HG03175 (cell line): ENCODE measurements at regions not wholly inside any gene's neighbourhood (a gene's known extent, or its start where the extent isn't known, plus 50 kb on each side); places are given as distances from the start of the nearest gene placed in this dataset.
"Not testable (repeated sequence)": the region's sequence is repeated elsewhere in the genome, so short reads cannot be mapped to it uniquely, and the experiment has no call there.

Experiments used
- ATAC-seq: cut with Tn5 transposase; IDR thresholded peaks from one replicate; pipeline ENCODE4 v1.9.1; 2021; ENCODE audit warnings: mild to moderate bottlenecking, moderate library complexity; ENCODE audit not compliant: unreplicated experiment

- ATAC-seq = not testable (repeated sequence)
These were observed 102.8 kb downstream of the POTEB start for GRCh38 chr15:21774760-21775159.

- not testable (repeated sequence) for ATAC-seq
These were observed 111.0 kb downstream of the POTEB start for GRCh38 chr15:21766524-21766923.

GRCh38 chr15:21763756-21764155 is 113.8 kb downstream of the POTEB start:
- not testable (repeated sequence) for ATAC-seq

- ATAC-seq = not testable (repeated sequence)
These were observed 117.1 kb downstream of the POTEB start for GRCh38 chr15:21760250-21761023.

GRCh38 chr15:21759401-21760165 is 118.0 kb downstream of the POTEB start:
- ATAC-seq = not testable (repeated sequence)

- ATAC-seq = not testable (repeated sequence)
These were observed 123.7 kb downstream of the POTEB start for GRCh38 chr15:21753838-21754237.

- ATAC-seq = not testable (repeated sequence)
These were observed 125.2 kb downstream of the POTEB start for GRCh38 chr15:21752124-21752957.

- not testable (repeated sequence) for ATAC-seq
These were observed 128.4 kb downstream of the POTEB start for GRCh38 chr15:21749173-21749572.

DNA sequence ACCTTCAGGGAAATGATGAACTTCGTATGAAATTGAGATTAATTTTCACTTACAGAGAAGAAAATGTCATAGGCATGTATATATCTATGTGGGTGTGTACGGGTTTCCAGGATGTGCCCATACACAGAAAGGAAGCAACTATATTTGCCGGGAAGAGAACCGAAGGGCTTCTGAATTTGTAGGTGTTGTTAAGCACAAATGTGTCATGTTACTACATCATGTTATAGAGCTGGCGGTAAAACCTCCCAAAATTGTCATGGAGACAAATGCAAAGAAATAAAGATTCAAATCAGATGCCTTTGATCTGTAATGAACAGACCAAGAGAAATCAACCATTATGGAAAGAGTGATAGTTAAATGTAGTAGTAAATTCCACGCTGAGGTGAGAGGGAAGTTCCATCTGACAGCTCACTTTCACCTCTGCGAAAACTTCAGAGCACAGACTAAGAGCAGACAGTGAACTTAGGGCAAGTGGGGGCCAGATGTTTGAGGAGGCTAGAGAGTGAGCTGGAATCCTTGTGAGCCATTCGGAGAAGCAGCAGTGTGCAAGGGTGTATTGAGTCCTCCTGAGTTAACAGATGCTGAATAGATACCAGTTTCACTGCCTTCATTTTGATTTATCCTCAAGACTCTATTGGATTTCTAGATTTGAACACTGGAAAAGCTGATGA is 133.2 kb downstream of the POTEB start:
- not testable (repeated sequence) for ATAC-seq

- ATAC-seq = peak; percentile 79
These were observed 135.5 kb downstream of the POTEB start for GRCh38 chr15:21742067-21742466.

DNA sequence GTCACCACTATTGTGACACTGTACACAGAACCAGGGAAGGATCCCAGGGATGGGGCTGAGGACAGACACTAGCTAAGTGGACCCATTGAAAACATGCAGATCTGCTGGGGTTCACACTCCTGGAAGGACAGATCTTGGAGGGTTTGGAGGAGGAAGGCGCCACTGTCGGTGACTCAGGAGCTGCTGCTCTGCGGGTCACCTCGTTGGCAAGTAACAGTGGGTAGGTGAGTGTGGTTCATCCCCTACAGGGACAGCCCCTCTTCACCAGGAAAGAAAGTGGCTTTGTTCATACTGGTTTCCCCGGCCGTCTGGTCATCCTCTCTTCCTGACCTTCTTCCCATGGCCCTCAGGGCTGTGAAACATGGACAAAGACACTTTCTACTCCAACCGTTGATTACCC is 139.5 kb downstream of the POTEB start:
- ATAC-seq = not testable (repeated sequence)

DNA sequence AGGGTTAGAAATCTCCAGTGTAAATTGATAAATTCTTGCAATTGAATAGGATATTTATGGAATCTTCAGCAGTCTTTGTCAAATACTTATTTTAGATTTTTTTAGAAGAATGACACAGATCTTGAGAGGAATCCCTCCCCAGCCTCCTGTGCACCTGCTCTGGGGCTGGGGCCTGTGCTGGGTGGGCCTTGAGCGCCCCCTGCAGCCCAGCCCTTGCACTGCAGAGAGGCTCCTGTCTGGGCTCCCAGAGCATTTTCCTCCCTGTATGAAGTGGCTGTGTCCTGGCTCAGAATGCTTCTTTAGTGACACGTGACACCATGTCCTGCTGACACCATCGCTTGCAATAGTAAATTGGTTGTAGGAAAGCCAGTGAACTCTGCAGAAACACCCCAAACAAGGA is 141.1 kb downstream of the POTEB start:
- ATAC-seq = not testable (repeated sequence)

GRCh38 chr15:21735837-21736236 is 141.7 kb downstream of the POTEB start:
- ATAC-seq = not testable (repeated sequence)

DNA sequence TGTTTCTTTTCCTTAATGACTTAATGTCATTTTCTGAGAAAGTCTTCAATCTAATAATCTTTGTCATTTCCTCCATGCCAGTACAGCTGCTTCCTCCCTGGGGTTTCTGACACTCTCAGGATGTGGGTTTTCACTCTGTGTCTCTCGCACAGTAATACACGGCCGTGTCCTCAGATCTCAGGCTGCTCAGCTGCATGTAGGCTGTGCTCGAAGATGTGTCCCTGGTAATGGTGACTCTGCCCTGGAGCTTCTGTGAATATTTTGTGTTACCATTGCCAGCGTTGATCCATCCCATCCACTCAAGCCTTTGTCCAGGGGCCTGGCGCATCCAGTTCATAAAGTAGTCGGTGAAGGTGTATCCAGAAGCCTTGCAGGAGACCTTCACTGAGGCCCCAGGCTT is 142.2 kb downstream of the POTEB start:
- ATAC-seq = not testable (repeated sequence)

DNA sequence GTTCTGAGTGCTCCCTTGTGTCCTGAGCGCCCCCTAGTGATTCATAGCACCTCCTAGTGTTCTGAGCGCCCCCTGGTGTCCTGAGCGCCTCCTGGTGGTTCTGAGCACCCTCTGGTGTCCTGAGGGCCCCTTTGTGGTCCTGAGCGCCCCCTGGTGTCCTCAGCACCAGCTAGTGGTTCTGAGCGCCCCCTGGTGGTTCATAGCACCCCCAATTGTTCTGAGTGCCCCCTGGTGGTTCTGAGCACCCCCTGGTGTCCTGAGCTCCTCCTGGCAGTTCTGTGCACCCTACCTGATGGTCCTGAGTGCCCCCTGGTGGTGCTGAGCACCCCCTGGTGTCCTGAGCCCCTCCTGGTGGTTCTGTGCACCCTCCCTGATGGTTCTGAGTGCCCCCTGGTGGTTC is 146.0 kb downstream of the POTEB start:
- ATAC-seq = peak; percentile 58

DNA sequence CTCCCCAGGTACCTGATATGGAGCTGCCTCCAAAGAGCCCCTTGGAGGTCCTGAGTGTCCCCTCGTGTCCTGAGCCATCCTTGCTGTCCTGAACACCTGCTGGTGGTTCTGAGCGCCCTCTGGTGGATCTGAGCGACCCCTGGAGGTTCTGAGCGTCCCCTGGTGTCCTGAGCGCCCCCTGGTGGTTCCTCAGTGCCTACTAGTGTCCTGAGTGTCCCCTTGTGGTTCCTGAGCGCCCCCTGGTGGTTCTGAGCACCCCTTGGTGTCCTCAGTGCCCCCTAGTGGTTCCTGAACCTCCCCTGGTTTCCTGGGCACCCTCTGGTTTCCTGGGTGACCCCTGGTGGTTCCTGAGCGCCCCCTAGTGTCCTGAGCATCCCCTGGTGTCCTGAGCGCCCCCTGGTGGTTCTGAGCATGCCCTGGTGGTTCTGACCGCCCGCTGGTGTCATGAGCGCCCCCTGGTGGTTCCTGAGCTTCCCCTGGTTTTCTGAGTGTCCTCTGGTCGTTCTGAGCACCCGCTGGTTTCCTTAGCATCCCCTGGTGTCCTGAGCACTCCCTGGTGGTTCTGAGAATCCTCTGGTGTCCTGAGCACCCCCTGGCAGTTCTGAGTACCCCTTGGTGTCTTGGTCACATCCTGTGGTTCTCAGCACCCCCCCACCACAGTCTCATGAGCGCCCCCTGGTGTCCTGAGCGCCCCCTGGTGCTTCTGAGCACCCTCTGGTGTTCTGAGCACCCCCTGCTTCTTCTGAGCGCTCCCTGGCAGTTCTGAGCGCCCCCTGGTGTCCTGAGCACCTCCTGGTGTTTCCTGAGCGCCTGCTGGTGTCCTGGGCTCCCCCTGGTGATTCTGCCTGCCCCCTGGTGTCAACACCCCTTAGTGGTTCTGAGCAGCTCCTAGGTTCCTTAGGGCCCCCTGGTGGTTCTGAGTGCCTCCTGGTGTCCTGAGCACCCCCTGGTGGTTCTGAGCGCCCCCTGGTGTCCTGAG is 146.8 kb downstream of the POTEB start:
- ATAC-seq = peak; percentile 76

DNA sequence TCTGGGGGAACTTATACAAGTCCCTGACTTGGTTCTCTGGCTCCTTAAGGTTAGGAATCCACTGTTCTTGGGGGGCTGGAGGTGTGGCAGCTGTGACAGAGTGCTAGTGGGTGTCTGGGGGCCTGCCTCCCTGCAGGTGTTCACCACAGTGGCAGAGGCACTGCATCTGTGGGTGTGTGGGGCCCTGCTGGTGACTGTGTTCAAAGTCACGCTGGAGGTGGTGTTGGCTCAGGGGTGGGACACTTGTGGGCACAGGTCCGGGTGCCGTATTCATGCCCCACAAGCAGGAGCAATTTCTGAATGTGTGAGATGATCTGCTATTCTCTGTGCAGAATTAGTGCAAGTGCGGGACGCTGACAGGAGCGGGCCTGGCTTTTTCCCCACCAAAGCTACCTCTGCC is 152.5 kb downstream of the POTEB start:
- not testable (repeated sequence) for ATAC-seq

- not testable (repeated sequence) for ATAC-seq
These were observed 156.4 kb downstream of the POTEB start for GRCh38 chr15:21721115-21721514.

DNA sequence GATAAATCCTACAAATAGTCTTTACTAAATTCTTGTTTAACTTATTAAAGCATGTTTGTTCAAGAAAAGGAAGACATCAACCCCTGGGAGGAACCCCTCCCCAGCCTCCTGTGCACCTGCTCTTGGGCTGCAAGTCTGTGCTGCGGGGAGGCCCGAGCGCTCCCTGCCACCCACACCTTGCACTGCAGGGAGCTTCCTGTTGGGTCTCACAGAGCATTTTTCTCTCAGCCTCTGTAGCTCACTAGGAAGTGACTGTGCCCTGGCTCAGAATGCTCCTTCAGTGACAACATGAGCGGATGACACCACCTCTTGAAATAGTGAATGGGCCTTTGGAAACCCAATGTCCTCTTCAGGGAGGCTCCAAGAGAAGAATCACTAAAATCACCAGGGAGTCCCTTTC is 158.8 kb downstream of the POTEB start:
- ATAC-seq = peak; percentile 70
